ENCODE measurements at regions not wholly inside any gene's neighbourhood (a gene's known extent, or its start where the extent isn't known, plus 50 kb on each side); places are given as distances from the start of the nearest gene placed in this dataset.

DNA sequence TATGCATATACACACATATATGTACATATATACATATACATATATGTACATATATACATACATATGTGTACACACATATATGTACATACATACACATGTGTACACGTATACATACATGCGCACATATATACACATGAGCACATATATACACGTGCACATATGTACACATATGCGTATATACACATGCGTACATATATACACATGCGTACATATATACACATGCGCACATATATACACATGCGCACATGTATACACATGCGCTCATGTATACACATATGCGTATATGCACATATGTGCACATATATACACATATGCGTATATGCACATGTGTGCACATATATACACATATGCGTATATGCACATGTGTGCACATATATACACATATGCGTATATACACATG is 353.0 kb downstream of the EDEM1 start:
- TF ChIP-seq, protein P1, sequence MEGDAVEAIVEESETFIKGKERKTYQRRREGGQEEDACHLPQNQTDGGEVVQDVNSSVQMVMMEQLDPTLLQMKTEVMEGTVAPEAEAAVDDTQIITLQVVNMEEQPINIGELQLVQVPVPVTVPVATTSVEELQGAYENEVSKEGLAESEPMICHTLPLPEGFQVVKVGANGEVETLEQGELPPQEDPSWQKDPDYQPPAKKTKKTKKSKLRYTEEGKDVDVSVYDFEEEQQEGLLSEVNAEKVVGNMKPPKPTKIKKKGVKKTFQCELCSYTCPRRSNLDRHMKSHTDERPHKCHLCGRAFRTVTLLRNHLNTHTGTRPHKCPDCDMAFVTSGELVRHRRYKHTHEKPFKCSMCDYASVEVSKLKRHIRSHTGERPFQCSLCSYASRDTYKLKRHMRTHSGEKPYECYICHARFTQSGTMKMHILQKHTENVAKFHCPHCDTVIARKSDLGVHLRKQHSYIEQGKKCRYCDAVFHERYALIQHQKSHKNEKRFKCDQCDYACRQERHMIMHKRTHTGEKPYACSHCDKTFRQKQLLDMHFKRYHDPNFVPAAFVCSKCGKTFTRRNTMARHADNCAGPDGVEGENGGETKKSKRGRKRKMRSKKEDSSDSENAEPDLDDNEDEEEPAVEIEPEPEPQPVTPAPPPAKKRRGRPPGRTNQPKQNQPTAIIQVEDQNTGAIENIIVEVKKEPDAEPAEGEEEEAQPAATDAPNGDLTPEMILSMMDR (IDR thresholded peaks at IDR 0.05; ENCODE audit: extremely low read depth in 1 of 2, insufficient read depth in 1 of 2, low read depth in 1 of 2, low read length in 2 of 2): no peak
- TF ChIP-seq POLR2AphosphoS5 (IDR thresholded peaks at IDR 0.05; ENCODE audit: insufficient read depth, low read depth, low read length) (no peak), POLR2A (IDR thresholded peaks at IDR 0.05; ENCODE audit: low read depth, low read length) (no peak), MYC (IDR thresholded peaks at IDR 0.05; ENCODE audit: low read depth, low read length) (no peak), EZH2 (IDR thresholded peaks at IDR 0.05; ENCODE audit: borderline replicate concordance, low read depth, low read length, severe bottlenecking) (no peak)
- TF ChIP-seq, protein P2, sequence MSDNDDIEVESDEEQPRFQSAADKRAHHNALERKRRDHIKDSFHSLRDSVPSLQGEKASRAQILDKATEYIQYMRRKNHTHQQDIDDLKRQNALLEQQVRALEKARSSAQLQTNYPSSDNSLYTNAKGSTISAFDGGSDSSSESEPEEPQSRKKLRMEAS (IDR thresholded peaks at IDR 0.05; ENCODE audit: insufficient read depth, insufficient read length): no peak

Measured in endothelial cell of umbilical vein (primary cell).